ENCODE measurements at regions not wholly inside any gene's neighbourhood (a gene's known extent, or its start where the extent isn't known, plus 50 kb on each side); places are given as distances from the start of the nearest gene placed in this dataset.

DNA sequence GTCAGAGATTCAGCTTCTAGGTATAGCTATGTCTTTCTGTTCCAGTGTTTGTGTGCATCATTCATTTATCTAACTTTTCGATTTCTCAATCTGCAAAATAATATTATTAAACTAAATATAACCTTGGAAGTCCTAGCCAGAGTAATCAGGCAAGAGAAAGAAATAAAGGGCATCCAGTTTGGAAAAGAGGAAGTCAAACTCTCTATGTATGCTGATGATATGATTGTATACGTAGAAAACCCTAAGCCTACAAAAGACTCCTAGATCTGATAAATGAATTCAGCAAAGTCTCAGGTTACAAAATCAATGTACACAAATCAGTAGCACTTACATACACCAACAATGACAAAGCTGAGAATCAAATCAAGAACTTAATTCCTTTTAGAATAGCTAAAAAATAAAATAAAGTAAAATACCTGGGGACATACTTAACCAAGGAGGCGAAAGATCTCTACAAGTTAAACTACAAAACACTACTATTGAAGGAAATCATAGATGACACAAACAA is 718.2 kb downstream of the NTRK3 start:
- DNase-seq (ENCODE audit: low spot score) (no peak), ATAC-seq (no peak)
- peaks cover 13% of the 10 kb centered on the region for H3K9me3 Mint-ChIP-seq
- TF ChIP-seq CREB1 (CRISPR knock-in tag; IDR thresholded peaks at IDR 0.05; ENCODE audit: low read depth): no peak
- TF ChIP-seq EZH2phosphoT487 (IDR thresholded peaks at IDR 0.05; ENCODE audit: unreplicated experiment): no peak
- no peak for TF ChIP-seq ZNF331 (CRISPR knock-in tag; IDR thresholded peaks at IDR 0.05; ENCODE audit: low read depth)
- TF ChIP-seq CTCF (conservative IDR thresholded peaks at IDR 0.05; ENCODE audit: low read depth in 2 of 2): no peak
- TF ChIP-seq ETS1 (IDR thresholded peaks at IDR 0.05): no peak
- TF ChIP-seq JUNB (IDR thresholded peaks at IDR 0.05; ENCODE audit: unreplicated experiment): no peak
- Histone ChIP-seq H4K20me1 (replicated peaks; ENCODE audit: insufficient read depth) (no peaks in the 10 kb centered on the region), H3F3A (replicated peaks; ENCODE audit: low read depth) (no peaks in the 10 kb centered on the region), H3K9me2 (ENCODE audit: insufficient read depth) (peaks cover 7% of the 10 kb centered on the region; the same call in 1 of the 2 replicates), H2AFZ (no peak overlapping the region), H3K4me3 (no peak overlapping the region), H3K79me2 (replicated peaks; ENCODE audit: insufficient read depth) (no peaks in the 10 kb centered on the region), H3K4me2 (no peak overlapping the region), H3K4me1 (ENCODE audit: insufficient read depth) (no peaks in the 10 kb centered on the region), H3K36me3 (ENCODE audit: insufficient read depth) (no peaks in the 10 kb centered on the region), H3K27ac (ENCODE audit: low read depth) (no peak overlapping the region), H3K27me3 (ENCODE audit: insufficient read depth) (no peaks in the 10 kb centered on the region)
- H3K27me3 Mint-ChIP-seq (ENCODE audit: insufficient read depth, low read depth, poor library complexity): no peaks in the 10 kb centered on the region
- H3K36me3 Mint-ChIP-seq (ENCODE audit: low read depth): no peaks in the 10 kb centered on the region; the same call in 2 of the 3 replicates
- no peak overlapping the region for H3K27ac Mint-ChIP-seq
- no peak overlapping the region for H3K4me3 Mint-ChIP-seq
- no peaks in the 10 kb centered on the region for H3K4me1 Mint-ChIP-seq

DNA sequence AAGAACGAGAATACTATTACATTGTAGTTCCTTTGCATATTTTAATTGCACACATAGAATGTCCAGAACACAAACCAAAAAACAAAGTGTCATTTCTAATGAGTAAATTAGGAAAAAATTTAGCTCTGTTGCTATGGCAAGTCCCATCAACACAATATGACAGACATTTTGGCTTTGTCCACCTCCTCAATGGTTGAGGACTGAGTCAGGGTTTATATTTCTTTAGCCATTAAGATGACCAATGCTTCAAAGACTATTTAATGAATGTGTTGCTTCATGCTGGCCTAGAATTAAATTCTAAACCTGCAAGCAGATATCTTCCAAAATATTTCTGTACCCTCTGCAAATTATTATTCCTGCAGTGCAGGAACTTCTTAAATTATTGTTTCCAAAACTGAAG is 719.2 kb downstream of the NTRK3 start:
- ATAC-seq (no peak), DNase-seq (ENCODE audit: low spot score) (no peak)
- no peaks in the 10 kb centered on the region for H3K27me3 ChIP-seq (ENCODE audit: insufficient read depth)
- H3K4me2 ChIP-seq: no peak overlapping the region
- no peaks in the 10 kb centered on the region for H3F3A ChIP-seq (replicated peaks; ENCODE audit: low read depth)
- H3K36me3 Mint-ChIP-seq (ENCODE audit: low read depth): no peaks in the 10 kb centered on the region; the same call in 2 of the 3 replicates
- no peaks in the 10 kb centered on the region for H3K36me3 ChIP-seq (ENCODE audit: insufficient read depth)
- no peaks in the 10 kb centered on the region for H3K27me3 Mint-ChIP-seq (ENCODE audit: insufficient read depth, low read depth, poor library complexity)
- no peaks in the 10 kb centered on the region for H4K20me1 ChIP-seq (replicated peaks; ENCODE audit: insufficient read depth)
- H3K4me1 Mint-ChIP-seq: no peaks in the 10 kb centered on the region
- H3K9me2 ChIP-seq (ENCODE audit: insufficient read depth): peaks cover 7% of the 10 kb centered on the region; the same call in 1 of the 2 replicates
- H3K79me2 ChIP-seq (replicated peaks; ENCODE audit: insufficient read depth): no peaks in the 10 kb centered on the region
- H3K4me1 ChIP-seq (ENCODE audit: insufficient read depth): no peaks in the 10 kb centered on the region
- H3K27ac ChIP-seq (ENCODE audit: low read depth): no peak overlapping the region
- no peak overlapping the region for H3K27ac Mint-ChIP-seq
- H2AFZ ChIP-seq: no peak overlapping the region
- H3K9me3 Mint-ChIP-seq: peaks cover 17% of the 10 kb centered on the region
- H3K4me3 Mint-ChIP-seq: no peak overlapping the region
- no peak overlapping the region for H3K4me3 ChIP-seq
- TF ChIP-seq, protein P1, sequence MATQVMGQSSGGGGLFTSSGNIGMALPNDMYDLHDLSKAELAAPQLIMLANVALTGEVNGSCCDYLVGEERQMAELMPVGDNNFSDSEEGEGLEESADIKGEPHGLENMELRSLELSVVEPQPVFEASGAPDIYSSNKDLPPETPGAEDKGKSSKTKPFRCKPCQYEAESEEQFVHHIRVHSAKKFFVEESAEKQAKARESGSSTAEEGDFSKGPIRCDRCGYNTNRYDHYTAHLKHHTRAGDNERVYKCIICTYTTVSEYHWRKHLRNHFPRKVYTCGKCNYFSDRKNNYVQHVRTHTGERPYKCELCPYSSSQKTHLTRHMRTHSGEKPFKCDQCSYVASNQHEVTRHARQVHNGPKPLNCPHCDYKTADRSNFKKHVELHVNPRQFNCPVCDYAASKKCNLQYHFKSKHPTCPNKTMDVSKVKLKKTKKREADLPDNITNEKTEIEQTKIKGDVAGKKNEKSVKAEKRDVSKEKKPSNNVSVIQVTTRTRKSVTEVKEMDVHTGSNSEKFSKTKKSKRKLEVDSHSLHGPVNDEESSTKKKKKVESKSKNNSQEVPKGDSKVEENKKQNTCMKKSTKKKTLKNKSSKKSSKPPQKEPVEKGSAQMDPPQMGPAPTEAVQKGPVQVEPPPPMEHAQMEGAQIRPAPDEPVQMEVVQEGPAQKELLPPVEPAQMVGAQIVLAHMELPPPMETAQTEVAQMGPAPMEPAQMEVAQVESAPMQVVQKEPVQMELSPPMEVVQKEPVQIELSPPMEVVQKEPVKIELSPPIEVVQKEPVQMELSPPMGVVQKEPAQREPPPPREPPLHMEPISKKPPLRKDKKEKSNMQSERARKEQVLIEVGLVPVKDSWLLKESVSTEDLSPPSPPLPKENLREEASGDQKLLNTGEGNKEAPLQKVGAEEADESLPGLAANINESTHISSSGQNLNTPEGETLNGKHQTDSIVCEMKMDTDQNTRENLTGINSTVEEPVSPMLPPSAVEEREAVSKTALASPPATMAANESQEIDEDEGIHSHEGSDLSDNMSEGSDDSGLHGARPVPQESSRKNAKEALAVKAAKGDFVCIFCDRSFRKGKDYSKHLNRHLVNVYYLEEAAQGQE (IDR thresholded peaks at IDR 0.05; ENCODE audit: unreplicated experiment): no peak
- TF ChIP-seq CREB1 (CRISPR knock-in tag; IDR thresholded peaks at IDR 0.05; ENCODE audit: low read depth) (no peak), ETS1 (IDR thresholded peaks at IDR 0.05) (no peak), ZNF114 (CRISPR knock-in tag; IDR thresholded peaks at IDR 0.05) (no peak), EZH2 (IDR thresholded peaks at IDR 0.05; ENCODE audit: low read depth, unreplicated experiment) (no peak), CTCF (conservative IDR thresholded peaks at IDR 0.05; ENCODE audit: low read depth in 2 of 2) (no peak)
